T-helper 1 cell (primary cell): ENCODE measurements at regions not wholly inside any gene's neighbourhood (a gene's known extent, or its start where the extent isn't known, plus 50 kb on each side); places are given as distances from the start of the nearest gene placed in this dataset.
A peak's percentile ranks its signal among the peaks of the same experiment; 100 is the strongest.
"Not testable (repeated sequence)": the region's sequence is repeated elsewhere in the genome, so short reads cannot be mapped to it uniquely, and the experiment has no call there.

Source experiments
- DNase-seq, 5 donors: peaks; one replicate each; pipeline ENCODE4 v3.0.0-alpha.2; 2012 to 2020

GRCh38 chr5:87784311-87784710 is 371.6 kb upstream of the CCNH start:
- no peak for DNase-seq

- no peak for DNase-seq
Measured at GRCh38 chr5:87782916-87783315, 370.2 kb upstream of the CCNH start.

- no peak for DNase-seq
Measured at GRCh38 chr5:87781976-87782375, 369.2 kb upstream of the CCNH start.

GRCh38 chr5:87780831-87781760 is 368.4 kb upstream of the CCNH start:
- DNase-seq, result peak; percentile 34 to 74 (median 67)

- no peak for DNase-seq
Measured at GRCh38 chr5:87778876-87779275, 366.1 kb upstream of the CCNH start.

- no peak for DNase-seq
Measured at GRCh38 chr5:87777877-87778276, 365.1 kb upstream of the CCNH start.

GRCh38 chr5:87776785-87777184 is 364.1 kb upstream of the CCNH start:
- DNase-seq, result no peak

GRCh38 chr5:87776302-87776701 is 363.6 kb upstream of the CCNH start:
- DNase-seq, result not testable (repeated sequence)

GRCh38 chr5:87775228-87775627 is 362.5 kb upstream of the CCNH start:
- no peak for DNase-seq

- no peak for DNase-seq
Measured at GRCh38 chr5:87774804-87775203, 362.1 kb upstream of the CCNH start.

GRCh38 chr5:87770601-87771121 is 357.9 kb upstream of the CCNH start:
- no peak for DNase-seq

- DNase-seq, result no peak
Measured at GRCh38 chr5:87770016-87770570, 357.4 kb upstream of the CCNH start.

- DNase-seq, result no peak
Measured at GRCh38 chr5:87769157-87769556, 356.4 kb upstream of the CCNH start.

- DNase-seq, result no peak
Measured at GRCh38 chr5:87768190-87768589, 355.5 kb upstream of the CCNH start.

- DNase-seq, result no peak
Measured at GRCh38 chr5:87765009-87765408, 352.3 kb upstream of the CCNH start.

- no peak for DNase-seq
Measured at GRCh38 chr5:87762631-87763030, 349.9 kb upstream of the CCNH start.

- no peak for DNase-seq
Measured at GRCh38 chr5:87756951-87757350, 344.2 kb upstream of the CCNH start.

- no peak for DNase-seq
Measured at GRCh38 chr5:87755360-87755759, 342.6 kb upstream of the CCNH start.

GRCh38 chr5:87754009-87754757 is 341.5 kb upstream of the CCNH start:
- DNase-seq, result no peak

- DNase-seq, result no peak
Measured at GRCh38 chr5:87752362-87752761, 339.6 kb upstream of the CCNH start.

- no peak for DNase-seq
Measured at GRCh38 chr5:87751824-87752223, 339.1 kb upstream of the CCNH start.

GRCh38 chr5:87746891-87747377 is 334.2 kb upstream of the CCNH start:
- no peak for DNase-seq

GRCh38 chr5:87746341-87746740 is 333.6 kb upstream of the CCNH start:
- no peak for DNase-seq
